Middle frontal gyrus (tissue), 1 donor: ENCODE measurements at regions not wholly inside any gene's neighbourhood (a gene's known extent, or its start where the extent isn't known, plus 50 kb on each side); places are given as distances from the start of the nearest gene placed in this dataset.
"Not testable (repeated sequence)": the region's sequence is repeated elsewhere in the genome, so short reads cannot be mapped to it uniquely, and the experiment has no call there.

Source experiments
- DNase-seq: peaks from one replicate; pipeline ENCODE4 v3.0.0-alpha.2; 2015; ENCODE audit warnings: low spot score; ENCODE audit errors: extremely low spot score

DNA sequence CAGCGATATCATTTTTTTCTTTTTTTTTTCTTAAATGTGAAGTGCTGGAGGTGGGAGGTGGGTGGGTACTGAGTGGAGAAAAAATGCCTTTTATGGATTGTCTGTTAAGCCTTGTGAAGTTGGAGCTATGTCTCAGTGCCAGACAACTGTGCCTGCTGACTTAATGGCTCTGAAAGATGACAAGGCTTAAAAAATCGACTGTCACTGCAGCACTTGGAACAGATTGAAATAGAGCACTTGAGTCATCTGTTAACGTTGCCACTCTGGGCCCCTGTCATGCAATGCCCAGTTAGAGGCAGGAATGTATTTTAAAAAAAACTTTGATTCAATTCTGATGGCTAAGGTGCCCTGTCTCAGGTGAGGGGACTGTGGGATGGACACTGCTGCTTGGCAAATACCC, 108.2 kb upstream of the HS3ST2 start:
- no peak for DNase-seq

DNA sequence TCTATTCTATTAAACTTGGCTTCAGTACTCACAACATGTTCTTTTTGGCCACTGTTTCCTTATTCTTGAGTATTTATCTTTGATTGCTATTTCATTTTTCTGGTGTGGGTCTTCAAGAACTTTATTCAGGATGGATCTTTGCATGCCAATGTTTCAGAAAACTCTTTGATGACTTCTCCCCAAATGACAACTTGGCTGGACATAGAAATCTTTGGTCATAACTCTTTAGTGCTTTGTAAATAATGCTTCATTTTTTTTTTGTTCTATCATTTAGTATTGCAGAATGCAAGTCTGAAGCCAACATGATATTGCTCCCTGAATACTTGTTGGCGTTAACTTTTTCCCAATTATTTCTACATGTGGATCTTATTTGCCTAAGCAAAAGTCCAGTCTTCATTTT, 103.6 kb upstream of the HS3ST2 start:
- DNase-seq = no peak

DNA sequence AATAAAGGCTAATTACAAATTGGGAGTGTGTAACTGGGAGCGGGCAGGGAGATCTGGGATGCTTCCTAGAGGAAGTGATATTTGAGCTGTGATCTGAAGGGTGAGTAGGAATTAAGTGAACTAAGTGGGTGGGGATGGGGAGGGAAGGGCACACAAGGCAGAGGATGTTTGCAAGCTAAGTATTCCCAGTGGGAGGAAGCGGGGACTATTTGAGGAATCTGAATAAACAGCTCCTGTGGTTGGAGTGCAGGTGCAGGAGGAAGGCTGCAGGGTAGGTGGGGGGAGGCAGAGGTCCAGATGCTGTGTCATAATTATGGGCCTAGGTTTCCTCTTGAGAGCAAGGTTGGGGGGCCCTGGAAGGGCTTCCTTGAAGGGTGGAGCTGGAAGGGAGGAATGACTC, 102.1 kb upstream of the HS3ST2 start:
- DNase-seq = no peak

DNA sequence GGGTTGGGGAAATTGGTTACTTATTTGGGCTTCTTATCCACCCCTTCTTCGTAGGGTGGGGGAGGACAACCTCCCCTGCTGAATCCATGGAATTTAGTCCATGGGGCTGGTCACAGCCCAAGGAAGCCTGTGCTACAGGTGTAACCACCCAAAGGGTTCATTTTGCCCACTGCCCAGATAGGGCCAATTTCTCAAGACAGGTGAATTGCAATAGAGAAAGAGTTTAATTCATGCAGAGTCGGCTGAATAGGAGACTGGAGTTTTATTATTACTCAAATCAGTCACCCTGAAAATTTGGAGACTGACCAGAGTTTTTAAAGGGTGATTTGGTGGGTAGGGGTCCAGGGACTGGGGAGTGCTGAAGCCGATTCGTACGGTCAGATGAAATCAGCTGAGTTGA, 101.5 kb upstream of the HS3ST2 start:
- no peak for DNase-seq

DNA sequence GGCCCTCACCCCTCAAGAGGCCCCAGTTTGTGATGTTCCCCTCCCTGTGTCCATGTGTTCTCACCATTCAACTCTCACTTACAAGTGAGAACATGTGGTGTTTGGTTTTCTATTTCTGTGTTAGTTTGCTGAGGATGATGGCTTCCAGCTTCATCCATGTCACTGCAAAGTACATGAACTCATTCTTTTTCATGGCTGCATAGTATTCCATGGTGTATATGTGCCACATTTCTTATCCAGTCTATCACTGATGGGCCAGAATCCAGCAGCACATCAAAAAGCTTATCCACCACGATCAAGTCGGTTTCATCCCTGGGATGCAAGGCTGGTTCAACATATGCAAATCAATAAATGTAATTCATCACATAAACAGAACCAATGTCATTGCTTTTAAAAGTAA, 95.4 kb upstream of the HS3ST2 start:
- not testable (repeated sequence) for DNase-seq

DNA sequence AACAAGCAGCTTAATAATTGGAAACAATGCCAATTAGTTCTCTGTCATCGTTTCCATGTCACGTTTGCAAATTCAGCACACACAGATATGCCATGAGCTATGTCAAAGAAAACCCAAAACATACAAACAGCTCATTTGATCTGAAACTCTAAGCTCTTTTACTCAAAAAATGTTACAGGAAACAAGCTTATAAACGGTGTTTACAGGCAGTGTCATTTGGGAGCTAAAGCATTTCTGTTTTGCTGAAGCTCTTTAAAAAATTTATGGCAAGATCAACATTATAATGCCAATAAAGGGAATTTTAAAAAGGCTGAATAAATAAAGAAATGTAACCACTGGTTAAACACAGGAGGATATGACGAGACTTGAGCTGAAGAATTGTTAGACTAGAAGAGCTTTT, 94.0 kb upstream of the HS3ST2 start:
- DNase-seq = no peak

DNA sequence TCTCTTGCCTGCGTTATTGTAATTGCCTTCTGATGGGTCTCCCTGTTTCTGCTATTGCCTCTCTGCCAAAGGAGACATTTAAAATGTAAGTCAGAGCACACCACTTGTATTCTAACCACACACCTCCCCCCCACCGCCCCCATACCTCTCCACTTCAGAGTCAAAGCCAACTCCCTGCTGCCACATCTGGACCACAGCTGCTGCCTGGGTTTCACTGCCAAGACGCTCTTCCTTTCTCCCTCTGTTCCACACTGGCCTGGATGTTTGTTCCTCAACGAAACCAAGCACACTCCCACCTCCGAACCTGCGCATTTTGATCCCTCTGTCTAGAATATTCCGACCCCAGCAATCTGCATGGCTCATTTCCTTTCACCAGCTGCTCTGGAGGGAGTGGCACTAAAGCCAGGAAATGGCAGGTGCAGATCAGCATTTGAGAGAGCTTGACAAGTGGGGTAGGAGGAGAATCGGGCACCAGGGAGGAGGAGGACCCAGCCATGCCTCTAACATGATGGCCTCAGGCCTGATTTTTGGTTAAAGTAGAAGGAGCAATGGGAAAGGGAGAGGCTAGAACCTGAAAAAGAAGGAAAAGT, 92.4 kb upstream of the HS3ST2 start:
- no peak for DNase-seq

DNA sequence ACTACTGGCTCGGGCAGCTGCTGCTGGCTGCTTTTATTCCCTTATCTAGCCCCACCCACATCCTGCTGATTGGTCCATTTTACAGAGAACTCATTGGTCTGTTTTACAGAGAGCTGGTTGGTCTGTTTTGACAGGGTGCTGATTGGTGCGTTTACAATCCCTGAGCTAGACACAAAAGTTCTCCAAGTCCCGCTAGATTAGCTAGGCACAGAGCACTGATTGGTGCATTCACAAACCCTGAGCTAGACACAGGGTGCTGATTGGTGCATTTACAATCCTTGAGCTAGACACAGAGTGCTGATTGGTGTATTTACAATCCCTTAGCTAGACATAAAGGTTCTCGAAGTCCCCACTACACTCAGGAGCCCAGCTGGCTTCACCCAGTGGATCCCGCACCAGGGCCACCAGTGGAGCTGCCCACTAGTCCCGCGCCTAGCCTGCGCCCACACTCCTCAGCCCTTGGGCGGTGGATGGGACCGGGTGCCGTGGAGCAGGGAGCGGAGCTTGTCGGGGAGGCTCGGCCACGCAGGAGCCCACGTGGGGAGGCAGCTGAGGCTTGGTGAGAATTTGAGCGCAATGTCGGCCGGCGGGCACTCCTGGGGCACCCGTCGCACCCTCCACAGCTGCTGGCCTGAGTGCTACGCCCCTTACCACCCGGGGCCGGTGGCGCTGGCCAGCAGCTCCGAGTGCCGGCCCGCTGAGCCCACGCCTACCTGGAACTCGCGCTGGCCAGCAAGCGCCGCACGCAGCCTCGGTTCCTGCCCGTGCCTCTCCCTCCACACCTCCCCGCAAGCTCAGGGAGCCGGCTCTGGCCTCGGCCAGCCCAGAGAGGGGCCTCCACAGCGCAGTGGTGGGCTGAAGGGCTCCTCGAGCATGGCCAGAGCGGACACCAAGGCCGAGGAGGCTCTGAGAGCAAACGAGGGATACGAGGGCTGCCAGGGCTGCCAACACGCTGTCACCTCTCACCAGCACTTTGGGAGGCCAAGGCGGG, 91.1 kb upstream of the HS3ST2 start:
- not testable (repeated sequence) for DNase-seq

DNA sequence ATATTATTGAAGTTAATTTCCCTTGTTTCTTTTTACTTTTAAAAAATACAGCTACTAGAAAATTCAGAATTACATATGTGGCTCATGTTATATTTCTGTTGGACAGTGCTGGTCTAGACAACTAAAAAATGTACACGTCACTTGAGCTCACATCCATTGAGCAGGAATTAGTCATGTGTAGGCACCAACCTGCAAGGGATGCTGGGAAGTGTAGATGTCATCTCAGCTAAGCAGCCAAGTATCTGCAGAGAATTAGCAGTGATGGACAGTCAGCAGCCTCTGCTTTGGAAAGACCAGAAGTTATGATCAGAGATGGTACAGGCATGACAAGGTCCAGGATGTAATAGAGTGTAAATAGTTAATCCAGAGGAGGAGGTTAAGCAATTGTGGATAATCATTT, 87.1 kb upstream of the HS3ST2 start:
- DNase-seq = no peak

DNA sequence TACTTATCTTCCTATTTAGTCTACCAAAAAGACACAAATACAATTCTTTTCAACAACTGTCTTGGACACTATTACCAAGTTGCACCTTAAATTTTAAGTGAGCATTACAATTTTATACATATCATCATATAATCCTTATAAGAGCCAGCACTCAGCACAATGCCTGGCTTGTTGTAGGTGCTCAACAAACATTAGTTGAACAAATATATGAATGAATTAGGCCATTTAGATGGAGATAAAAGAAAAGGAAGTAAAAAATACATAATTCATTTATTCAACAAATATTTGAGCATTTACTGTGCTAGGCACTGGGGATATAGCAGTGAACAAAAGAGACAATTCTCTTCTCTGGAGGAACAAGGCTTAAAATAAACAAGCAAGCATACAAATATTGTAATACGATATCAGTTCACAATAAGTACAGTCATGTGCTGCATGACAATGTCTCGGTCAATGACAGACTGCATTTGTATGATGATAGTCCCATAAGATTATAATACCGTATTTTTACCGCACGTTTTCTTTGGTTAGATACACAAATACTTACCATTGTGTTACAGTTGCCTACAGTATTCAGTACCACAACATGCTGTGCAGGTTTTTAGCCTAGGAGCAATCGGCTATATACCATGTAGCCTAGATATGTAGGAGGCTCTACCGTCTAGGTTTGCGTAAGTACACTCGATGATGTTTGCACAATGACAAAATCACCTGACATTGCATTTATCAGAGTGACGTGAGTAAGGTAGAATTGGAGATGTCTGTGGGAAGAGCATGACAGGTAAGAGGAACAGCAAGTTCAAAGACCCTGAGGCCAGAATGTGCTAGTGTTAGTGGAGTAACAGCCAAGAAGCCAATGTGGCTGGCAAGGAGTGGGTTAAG, 86.4 kb upstream of the HS3ST2 start:
- no peak for DNase-seq

DNA sequence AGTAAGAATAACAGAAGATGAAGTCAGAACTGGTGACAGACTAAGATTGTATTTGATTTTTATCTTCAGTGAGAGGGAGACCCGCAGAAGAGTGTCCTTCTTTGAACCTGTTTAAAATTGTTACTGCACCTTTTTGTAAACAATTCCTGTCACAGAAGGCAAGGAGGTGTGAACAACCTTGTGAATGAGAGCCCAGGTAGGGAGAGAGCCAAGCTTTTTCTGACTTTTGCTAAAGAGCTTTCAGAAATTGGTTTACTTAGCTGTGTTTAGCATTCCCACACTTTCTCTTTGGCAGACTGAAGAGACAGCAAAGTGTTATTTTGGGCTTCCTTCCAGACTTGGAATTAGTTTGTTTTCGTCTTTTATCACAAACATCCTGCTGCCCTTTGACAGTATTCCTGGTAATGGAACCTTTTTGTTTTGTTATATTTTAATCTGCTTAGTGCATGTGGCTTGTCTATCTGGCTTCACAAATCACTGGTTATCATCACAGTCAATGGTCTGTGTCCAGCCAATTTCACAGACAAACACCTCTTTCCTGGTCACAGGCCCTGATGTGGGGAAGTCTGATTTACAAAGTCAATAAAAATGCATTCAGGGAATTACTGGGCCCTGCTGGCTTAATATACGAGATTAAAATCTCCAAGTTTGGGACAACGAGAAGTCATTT, 85.7 kb upstream of the HS3ST2 start:
- DNase-seq = no peak

DNA sequence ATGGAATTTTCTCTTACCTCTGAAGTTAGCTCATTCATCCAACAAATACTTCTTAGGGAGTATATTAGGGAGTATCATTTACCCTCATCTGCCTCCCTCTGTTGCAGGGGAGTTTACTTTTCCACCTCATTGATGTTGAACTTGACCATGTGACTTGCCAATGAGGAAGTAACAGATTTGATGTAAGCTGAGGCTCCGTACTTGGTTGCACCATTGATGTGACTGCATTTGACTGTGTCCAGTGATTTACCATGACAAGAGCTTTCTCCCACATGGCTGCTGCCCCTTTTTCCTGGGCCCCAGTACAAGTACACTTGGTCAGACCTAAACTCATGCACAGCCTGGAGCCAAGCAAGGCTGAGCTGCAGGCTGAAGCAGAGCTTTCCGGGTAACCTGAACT, 81.6 kb upstream of the HS3ST2 start:
- no peak for DNase-seq

DNA sequence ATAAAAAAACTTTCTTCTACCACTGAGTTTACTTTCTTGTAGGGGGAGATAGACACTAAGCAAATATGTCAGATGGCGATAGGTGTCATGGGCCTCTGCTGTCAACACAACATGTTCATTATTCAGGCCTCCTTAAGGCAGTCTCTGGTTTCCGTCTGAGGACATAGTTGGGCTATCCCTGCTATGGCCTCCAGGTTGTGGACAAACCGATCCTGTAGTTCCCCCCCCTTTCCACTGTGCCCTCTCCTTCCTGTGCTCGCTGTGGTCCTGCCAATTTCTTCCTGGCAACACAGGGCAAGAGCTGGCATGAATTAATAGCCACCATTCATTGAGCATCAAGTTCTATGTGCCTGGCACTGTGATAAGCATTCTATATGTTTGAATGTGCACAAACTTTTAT, 81.0 kb upstream of the HS3ST2 start:
- no peak for DNase-seq

DNA sequence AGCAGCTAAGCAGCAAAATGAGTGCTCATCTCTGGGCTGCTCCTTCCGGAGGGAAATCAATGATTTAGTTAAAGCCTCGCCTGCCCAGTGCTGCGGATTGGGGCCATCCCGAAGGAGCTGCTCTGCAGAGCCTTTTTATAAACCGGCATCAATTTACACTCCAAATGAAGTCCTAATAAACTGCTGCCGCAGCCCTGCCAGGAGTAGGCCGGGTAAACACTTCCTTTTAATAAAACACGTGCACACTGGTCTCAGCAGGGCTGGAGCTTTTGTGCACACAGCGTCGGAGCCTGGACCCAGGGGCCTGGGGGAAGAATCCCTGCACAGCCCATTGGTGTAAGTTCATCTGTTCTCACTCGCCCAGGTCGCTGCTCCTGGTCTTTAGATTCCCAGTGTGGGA, 79.6 kb upstream of the HS3ST2 start:
- no peak for DNase-seq

DNA sequence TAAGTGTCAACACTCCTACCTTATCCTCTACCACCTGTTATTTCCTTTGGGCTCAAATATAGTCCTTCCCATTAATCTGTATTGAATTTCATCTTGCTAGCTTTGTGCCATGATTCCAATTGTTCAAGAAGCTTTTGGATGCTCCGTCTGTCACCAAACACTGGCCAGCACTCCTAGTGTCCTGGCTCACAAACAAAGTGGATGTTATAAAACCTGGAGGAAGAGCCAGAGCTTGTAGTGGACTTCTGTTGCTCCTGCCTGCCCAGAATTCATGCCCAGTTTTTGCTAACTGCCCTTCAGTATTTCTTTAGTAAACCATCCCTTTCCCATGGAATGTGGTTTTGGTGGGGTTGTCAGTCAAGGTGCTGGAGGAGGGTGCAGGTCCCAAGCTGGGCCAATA, 77.2 kb upstream of the HS3ST2 start:
- DNase-seq = no peak

DNA sequence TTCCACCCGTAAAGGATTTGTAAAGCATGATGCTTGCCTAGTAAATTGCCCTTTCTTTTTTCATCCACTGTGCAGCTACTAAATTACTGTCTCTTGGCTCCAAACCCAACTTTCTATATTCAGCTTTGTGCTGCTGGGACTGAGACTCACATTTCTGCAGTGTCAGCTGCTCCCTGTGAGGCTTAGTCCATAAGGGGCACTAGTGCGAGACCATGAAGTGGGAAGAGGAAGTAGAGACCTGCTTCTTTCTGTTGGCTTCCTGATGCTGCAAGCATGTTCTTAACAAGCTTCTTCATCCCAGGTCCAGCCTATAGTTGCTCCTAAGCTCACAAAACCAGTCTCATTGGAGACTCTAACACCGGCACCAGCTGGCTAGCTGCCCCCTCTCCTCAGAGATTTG, 74.9 kb upstream of the HS3ST2 start:
- no peak for DNase-seq

DNA sequence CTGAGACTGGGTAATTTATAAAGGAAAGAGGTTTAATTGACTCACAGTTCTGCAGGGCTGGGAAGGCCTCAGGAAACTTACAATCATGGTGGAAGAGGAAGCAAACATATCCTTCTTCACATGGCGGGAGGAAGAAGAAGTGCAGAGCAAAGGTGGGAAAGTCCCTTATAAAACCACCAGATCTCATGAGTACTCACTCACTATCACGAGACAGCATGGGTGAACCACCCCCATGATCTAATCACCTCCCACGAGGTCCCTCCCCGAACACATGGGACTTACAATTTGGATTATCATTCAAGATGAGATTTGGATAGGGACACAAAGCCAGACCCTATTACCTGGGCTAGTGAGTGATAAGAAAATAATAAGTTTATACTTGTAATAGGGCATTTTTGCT, 70.6 kb upstream of the HS3ST2 start:
- DNase-seq = no peak

DNA sequence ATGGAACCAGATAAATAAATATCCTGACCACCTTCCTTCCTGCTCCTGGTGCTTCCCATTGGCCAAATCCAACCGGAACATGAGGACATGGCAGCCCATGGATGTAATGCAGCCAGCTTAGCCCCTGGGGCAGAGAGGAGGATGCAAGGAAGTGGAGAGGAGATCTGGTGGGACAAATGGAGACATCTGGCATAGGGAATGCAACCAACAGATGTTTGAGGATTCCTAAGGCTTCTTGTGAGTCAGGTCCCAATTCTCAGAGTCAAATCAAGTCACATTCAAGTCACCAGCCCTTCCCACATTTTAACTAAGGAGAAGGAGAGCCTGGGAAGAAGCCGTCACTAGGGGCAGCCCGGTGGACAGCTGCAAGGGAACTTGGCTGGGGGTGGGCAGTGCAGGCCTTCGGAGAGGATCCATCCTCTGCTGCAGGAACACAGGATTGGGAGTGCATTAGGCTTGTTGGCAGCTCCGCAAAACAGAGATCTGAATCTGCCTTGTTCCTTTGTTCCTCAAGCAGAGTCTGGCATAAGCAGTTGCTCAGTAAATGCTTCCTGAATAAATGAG, 62.8 kb upstream of the HS3ST2 start:
- DNase-seq = no peak

DNA sequence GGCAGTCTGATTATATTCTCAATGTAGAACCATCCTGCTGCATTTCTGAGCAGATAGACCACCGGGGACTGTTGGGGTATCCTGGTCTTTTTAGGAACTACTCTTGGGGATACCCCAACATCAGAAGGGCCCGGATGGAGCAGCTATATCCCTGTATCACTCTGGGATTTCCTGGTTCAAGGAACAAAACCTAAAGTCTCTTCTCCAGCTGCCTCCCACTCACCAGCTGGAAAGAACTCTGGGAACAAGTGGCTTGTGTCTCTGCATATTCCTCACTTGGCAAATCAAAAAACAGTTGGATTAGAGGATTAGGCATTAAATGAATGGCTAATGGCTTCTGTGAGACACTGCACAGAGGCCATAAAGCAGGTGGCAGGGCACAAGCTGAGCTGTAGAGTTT, 62.3 kb upstream of the HS3ST2 start:
- no peak for DNase-seq

DNA sequence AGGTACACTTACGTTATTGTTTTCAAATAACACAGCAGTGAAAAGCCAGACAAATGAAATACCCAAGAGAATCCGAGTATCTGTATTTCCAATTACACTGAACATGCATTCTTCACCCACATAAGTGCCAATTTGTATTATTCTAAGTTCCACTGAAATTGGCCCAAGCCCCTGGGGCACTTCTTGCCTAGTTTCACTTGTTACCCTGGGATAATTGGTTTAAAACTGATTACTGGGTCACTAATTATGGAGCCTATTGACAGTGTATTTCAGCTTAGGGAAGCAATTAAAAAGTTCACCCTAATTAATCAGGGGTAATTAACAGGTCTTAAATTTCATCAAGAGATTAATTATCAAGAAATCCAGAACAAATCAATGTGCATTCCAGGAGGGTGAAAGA, 60.5 kb upstream of the HS3ST2 start:
- no peak for DNase-seq

DNA sequence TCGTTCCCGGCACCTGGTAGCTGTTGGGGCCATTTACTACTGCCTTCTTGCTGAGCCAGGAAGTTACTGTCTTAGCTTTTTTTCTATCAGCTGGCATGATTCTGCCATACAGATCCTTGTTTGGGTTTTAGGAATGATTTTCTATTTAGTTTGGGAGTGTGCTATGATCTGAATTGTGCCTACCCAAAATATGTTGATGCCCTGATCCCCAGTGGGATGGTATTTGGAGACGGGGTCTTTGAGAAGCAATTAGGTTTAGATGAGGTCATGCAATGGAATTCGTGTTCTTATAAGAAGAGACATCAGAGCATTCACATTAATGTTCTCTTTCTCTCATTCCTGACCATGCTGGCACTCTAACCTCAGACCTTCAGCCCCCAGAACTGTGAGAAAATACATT, 59.4 kb upstream of the HS3ST2 start:
- DNase-seq = no peak
